ENCODE measurements at regions not wholly inside any gene's neighbourhood (a gene's known extent, or its start where the extent isn't known, plus 50 kb on each side); places are given as distances from the start of the nearest gene placed in this dataset.

DNA sequence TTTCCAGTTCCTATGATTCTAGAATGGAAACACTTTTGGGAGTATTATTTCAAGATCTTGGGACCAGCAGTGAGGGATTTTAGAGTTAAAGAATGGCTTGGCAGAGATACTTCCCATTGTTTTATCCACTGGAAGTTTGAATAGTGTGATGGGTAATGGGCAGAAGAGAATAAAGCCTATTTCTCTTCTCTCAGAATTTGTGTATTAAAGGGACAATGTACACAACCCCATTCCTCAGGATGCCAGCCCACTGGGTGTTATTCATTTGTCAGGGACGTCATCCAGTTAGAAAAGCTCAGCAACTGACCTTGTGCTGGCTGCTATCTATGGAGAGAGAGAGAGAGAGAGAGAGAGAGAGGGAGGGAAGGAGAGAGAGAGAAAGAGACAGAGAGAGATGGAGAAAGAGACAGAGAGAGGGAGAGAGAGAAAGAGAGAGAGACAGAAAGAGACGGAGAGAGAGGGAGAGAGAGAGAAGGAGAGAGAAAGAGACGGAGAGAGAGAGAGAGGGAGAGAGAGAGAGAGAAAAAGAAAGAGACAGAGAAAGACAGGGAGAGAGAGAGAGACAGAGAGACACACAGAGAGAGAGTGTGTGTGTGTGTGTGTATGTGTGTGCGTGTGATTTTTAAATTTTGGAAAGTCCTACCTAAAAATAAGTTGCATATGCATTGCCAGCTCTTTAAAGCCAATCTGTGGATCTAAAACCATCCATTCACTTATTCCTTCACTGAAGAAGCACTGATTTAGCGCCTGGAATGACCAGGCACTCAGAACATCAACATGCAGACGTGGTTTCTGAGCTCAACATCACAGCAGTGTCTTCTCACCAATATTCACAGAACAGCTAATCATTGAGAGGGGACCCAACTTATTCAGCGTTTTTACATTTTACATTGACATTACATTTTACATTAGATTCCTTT, 388.8 kb downstream of the THBS2 start:
- Histone ChIP-seq H4K91ac (ENCODE audit: insufficient read depth, low read depth, low read length) (no peak overlapping the region), H3K9ac (ENCODE audit: low read depth, low read length) (no peak overlapping the region), H3K4ac (ENCODE audit: low read depth, low read length) (no peak overlapping the region), H3K18ac (ENCODE audit: low read depth, low read length) (no peak overlapping the region), H3K4me2 (ENCODE audit: low read depth, low read length) (no peak overlapping the region), H3K9me1 (ENCODE audit: insufficient read depth, low read length) (no peaks in the 10 kb centered on the region), H3K14ac (replicated peaks; ENCODE audit: low read depth, low read length) (no peak overlapping the region), H2BK20ac (ENCODE audit: low read depth, low read length) (no peak overlapping the region), H2AK5ac (ENCODE audit: low read depth, low read length) (no peak overlapping the region), H3K56ac (ENCODE audit: extremely low read depth, insufficient read depth, low read length) (no peak overlapping the region), H3K27ac (ENCODE audit: insufficient read depth, low read length) (no peak overlapping the region), H3K4me3 (ENCODE audit: insufficient read depth, low read depth, low read length) (no peak overlapping the region), H2AK9ac (replicated peaks; ENCODE audit: low read depth, low read length, poor library complexity) (no peak overlapping the region), H4K5ac (ENCODE audit: low read depth, low read length) (no peak overlapping the region), H4K20me1 (ENCODE audit: insufficient read depth, low read length) (no peaks in the 10 kb centered on the region), H4K8ac (ENCODE audit: low read depth in 2 of 2, low read length in 2 of 2) (no peak overlapping the region), H2BK5ac (ENCODE audit: low read depth, low read length, poor library complexity, severe bottlenecking) (no peak overlapping the region), H3K27me3 (ENCODE audit: control insufficient read depth, insufficient read depth, low read length) (no peaks in the 10 kb centered on the region), H3K79me1 (ENCODE audit: low read depth in 1 of 2, low read length in 2 of 2) (no peaks in the 10 kb centered on the region), H3K4me1 (ENCODE audit: control insufficient read depth, insufficient read depth, low read length) (no peaks in the 10 kb centered on the region), H3K9me3 (ENCODE audit: control insufficient read depth, insufficient read depth, low read length) (0 out of 2 replicates have a peak, but pooled peaks cover 1% of the 10 kb centered on the region), H2AFZ (replicated peaks; ENCODE audit: low read length, poor library complexity) (no peak overlapping the region), H2BK120ac (ENCODE audit: low read depth, low read length) (no peak overlapping the region), H2BK15ac (ENCODE audit: low read depth, low read length) (no peak overlapping the region), H3K36me3 (ENCODE audit: control insufficient read depth, insufficient read depth, low read length) (no peaks in the 10 kb centered on the region), H3K23ac (ENCODE audit: low read depth, low read length) (no peak overlapping the region)
- 50% methylated on average over 3 of the region's 7 CpGs; no CpG with 5 or more reads in 1 of the 2 experiments for WGBS, 2 experiments (ENCODE audit: extremely low coverage in 2 of 2, insufficient read length in 1 of 2)
- DNase-seq = no peak
- no peak for ATAC-seq (ENCODE audit: low read depth)
- TF ChIP-seq MAZ (IDR thresholded peaks at IDR 0.05; ENCODE audit: borderline replicate concordance, low read depth, low read length) = no peak
- TF ChIP-seq MAFK (IDR thresholded peaks at IDR 0.05; ENCODE audit: low read depth, low read length) = no peak
- no peak for TF ChIP-seq FOS (IDR thresholded peaks at IDR 0.05; ENCODE audit: low read depth, low read length)
- TF ChIP-seq RCOR1 (IDR thresholded peaks at IDR 0.05; ENCODE audit: insufficient replicate concordance, low read length) = no peak
- intact Hi-C loops (cut with micrococcal nuclease) = no loop called here
- CTCF ChIA-PET = no interaction called here
- in situ Hi-C loops (cut with MboI; ENCODE audit: low sequenced_read_pairs) = no loop called here
- no TSS peak for BruUV-seq (replicated peaks)
- POLR2A ChIA-PET (ENCODE audit: unreplicated experiment) = no interaction called here
- dilution Hi-C loops (cut with HindIII; ENCODE audit: low sequenced_read_pairs, unreplicated experiment) = no loop called here
